ENCODE measurements at regions not wholly inside any gene's neighbourhood (a gene's known extent, or its start where the extent isn't known, plus 50 kb on each side); places are given as distances from the start of the nearest gene placed in this dataset.

- no peak overlapping the region for H2BK120ac ChIP-seq (replicated peaks; ENCODE audit: low read depth, low read length)
- H2BK15ac ChIP-seq (ENCODE audit: low read length) = no peak overlapping the region
- H4K91ac ChIP-seq (replicated peaks; ENCODE audit: insufficient read length, low read length) = no peak overlapping the region
- H3K4me3 ChIP-seq (ENCODE audit: extremely low read depth in 1 of 4, insufficient read depth in 2 of 4, low read depth in 3 of 4, low read length in 4 of 4) = no peak overlapping the region
- no peak overlapping the region for H3K4ac ChIP-seq (replicated peaks; ENCODE audit: insufficient read length, low read depth, low read length)
- no peak overlapping the region for H3K9ac ChIP-seq (replicated peaks in 1 of 4; ENCODE audit: extremely low read depth in 1 of 4, low read depth in 3 of 4, low read length in 3 of 4)
- no peak overlapping the region for H3K14ac ChIP-seq (ENCODE audit: insufficient read length)
- no peaks in the 10 kb centered on the region for H3K27me3 ChIP-seq (replicated peaks in 1 of 4; ENCODE audit: control insufficient read depth in 3 of 4, extremely low read depth in 1 of 4, insufficient read depth in 3 of 4, low read length in 3 of 4)
- no peak overlapping the region for H3K23ac ChIP-seq (ENCODE audit: insufficient read length)
- no peaks in the 10 kb centered on the region for H3K79me1 ChIP-seq (ENCODE audit: low read depth, low read length)
- H3K23me2 ChIP-seq (ENCODE audit: low read depth, low read length) = no peaks in the 10 kb centered on the region
- H2BK20ac ChIP-seq (ENCODE audit: low read length) = no peak overlapping the region
- H4K8ac ChIP-seq (ENCODE audit: extremely low read depth, insufficient read depth, low read length) = no peak overlapping the region
- no peaks in the 10 kb centered on the region for H3K4me1 ChIP-seq (replicated peaks in 1 of 4; ENCODE audit: control insufficient read depth in 3 of 4, insufficient read depth in 4 of 4, low read length in 3 of 4)
- no peak for FAIRE-seq
- no peak overlapping the region for H2BK5ac ChIP-seq (ENCODE audit: low read depth, low read length)
- H3K27ac ChIP-seq (ENCODE audit: low read depth, low read length) = no peak overlapping the region
- H4K5ac ChIP-seq (ENCODE audit: insufficient read length, low read depth, low read length) = no peak overlapping the region
- H2BK12ac ChIP-seq (ENCODE audit: low read depth, low read length) = no peak overlapping the region
- no peak for DNase-seq (ENCODE audit: low read depth in 1 of 2, low spot score in 2 of 2)
- no peaks in the 10 kb centered on the region for H4K20me1 ChIP-seq (replicated peaks in 1 of 2; ENCODE audit: control insufficient read depth in 1 of 2, insufficient read depth in 2 of 2, low read length in 2 of 2)
- 71% methylated on average over 4 of the region's 4 CpGs; no CpG with 5 or more reads in 1 of the 2 experiments for WGBS, 2 experiments (ENCODE audit: extremely low coverage in 1 of 2, insufficient coverage in 1 of 2, insufficient read length in 1 of 2, insufficient replicate concordance in 2 of 2, low coverage in 1 of 2, low lambda C conversion rate in 2 of 2, missing lambda C conversion rate in 1 of 2)
- H3K79me2 ChIP-seq (ENCODE audit: control insufficient read depth in 1 of 2, insufficient read depth in 2 of 2, low read length in 2 of 2) = no peaks in the 10 kb centered on the region
- no peak overlapping the region for H2AFZ ChIP-seq (ENCODE audit: low read length)
- no peaks in the 10 kb centered on the region for H3K36me3 ChIP-seq (ENCODE audit: control insufficient read depth in 2 of 4, insufficient read depth in 4 of 4, low read length in 3 of 4)
- ChIA-PET CTCF (ENCODE audit: partially characterized antibody) (interaction anchor here (1.1 kb wide), 1 partner anchor 82 kb away, joined by 5 read pairs; no protein-coding TSS in a partner anchor), POLR2A (ENCODE audit: partially characterized antibody) (interaction anchor here (0.6 kb wide), 1 partner anchor 9 kb away, joined by 4 read pairs; no protein-coding TSS in a partner anchor)
- no peak overlapping the region for H3K56ac ChIP-seq (replicated peaks; ENCODE audit: insufficient read length, low read depth, low read length)
- H3K4me2 ChIP-seq (ENCODE audit: insufficient read depth in 1 of 2, low read depth in 2 of 2, low read length in 2 of 2) = no peak overlapping the region
- no peak overlapping the region for H2AK5ac ChIP-seq (ENCODE audit: low read depth, low read length)
- no peaks in the 10 kb centered on the region for H3K9me3 ChIP-seq (ENCODE audit: insufficient read depth in 2 of 2, low read depth in 1 of 2, low read length in 1 of 2)
- H3K18ac ChIP-seq (ENCODE audit: extremely low read depth, low read length) = no peak overlapping the region
- TF ChIP-seq RAD21 (IDR thresholded peaks at IDR 0.05 in 1 of 2, conservative IDR thresholded peaks at IDR 0.05 in 1 of 2; ENCODE audit: low read depth in 2 of 2, low read length in 2 of 2) (no peak), ATF2 (IDR thresholded peaks at IDR 0.05; ENCODE audit: low read length) (no peak), TAF1 (IDR thresholded peaks at IDR 0.05; ENCODE audit: low read depth, low read length) (no peak), CREB1 (IDR thresholded peaks at IDR 0.05) (no peak), CTCF (IDR thresholded peaks at IDR 0.05; ENCODE audit: control extremely low read depth in 1 of 3, insufficient read depth in 1 of 3, low read depth in 1 of 3, low read length in 3 of 3) (no peak), SUZ12 (IDR thresholded peaks at IDR 0.05; ENCODE audit: low read length) (no peak), BACH1 (IDR thresholded peaks at IDR 0.05; ENCODE audit: low read length) (no peak)
- TF ChIP-seq, protein P1, sequence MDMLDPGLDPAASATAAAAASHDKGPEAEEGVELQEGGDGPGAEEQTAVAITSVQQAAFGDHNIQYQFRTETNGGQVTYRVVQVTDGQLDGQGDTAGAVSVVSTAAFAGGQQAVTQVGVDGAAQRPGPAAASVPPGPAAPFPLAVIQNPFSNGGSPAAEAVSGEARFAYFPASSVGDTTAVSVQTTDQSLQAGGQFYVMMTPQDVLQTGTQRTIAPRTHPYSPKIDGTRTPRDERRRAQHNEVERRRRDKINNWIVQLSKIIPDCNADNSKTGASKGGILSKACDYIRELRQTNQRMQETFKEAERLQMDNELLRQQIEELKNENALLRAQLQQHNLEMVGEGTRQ (IDR thresholded peaks at IDR 0.05; ENCODE audit: low read length) = no peak
Observed at GRCh38 chr16:48035142-48035541, 120.7 kb downstream of the ABCC12 start.
